GM21576 (cell line): ENCODE measurements at regions not wholly inside any gene's neighbourhood (a gene's known extent, or its start where the extent isn't known, plus 50 kb on each side); places are given as distances from the start of the nearest gene placed in this dataset.
"Not testable (repeated sequence)": the region's sequence is repeated elsewhere in the genome, so short reads cannot be mapped to it uniquely, and the experiment has no call there.

ENCODE experiments used
- ATAC-seq: cut with Tn5 transposase; IDR thresholded peaks from one replicate; pipeline ENCODE4 v1.9.1; 2021; ENCODE audit warnings: mild to moderate bottlenecking, moderate library complexity; ENCODE audit not compliant: unreplicated experiment

DNA sequence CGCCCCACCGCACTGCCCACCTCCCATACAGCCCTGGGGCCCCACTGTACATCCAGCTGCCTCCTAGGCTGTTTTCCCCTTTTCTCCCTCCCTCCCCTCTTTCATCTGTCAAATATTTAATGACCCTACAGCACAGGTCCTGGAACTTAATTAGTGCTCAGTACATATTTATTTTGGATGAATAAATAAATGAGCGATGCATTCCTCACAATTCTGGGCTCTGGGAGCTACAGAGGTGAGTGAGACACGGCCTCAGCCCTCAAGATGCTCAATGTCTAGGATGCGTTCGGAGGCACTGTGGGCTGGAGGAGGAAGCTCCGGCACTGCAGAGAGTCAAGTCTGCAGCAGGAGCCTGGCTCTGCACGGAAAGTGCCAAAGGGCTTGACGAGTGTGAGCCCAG, 175.0 kb downstream of the FAM43A start:
- ATAC-seq: no peak

DNA sequence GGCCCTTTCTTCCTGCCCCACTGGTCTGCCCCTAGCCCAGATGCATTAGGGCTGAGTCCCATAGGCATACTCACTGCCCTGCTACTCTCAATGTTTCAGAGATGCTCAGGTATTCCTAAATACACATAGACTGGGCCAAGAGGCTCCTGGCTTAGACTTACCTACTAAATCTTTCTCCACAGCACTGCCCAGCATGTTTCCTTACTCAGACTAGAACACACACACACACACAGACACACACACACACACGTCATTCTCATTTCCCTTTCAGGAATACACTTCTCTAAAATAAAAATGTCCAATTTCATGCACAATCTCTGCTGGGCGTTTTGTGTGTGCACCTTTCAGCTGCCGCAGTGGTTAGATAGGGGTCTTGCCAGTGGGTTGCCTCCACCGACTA, 175.7 kb downstream of the FAM43A start:
- ATAC-seq: no peak

DNA sequence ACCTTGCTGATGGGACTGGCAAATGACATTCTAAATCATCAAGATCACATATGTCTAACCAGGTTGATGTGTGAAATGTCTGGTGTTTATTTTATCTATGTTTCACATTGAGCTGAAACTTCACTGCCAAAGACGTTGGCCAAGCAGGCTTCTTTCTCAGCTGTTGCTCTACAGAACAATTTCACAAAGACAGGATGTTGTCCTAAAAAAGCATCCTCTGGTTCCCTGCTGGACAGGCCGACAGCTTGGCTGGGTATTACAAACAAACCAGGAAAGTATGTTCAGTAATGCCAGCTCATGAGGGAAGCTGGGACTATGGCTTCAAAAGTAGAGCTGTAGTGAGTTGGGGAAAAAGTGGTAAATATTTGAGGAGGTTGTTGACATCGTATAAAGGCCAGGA, 179.4 kb downstream of the FAM43A start:
- ATAC-seq: no peak

DNA sequence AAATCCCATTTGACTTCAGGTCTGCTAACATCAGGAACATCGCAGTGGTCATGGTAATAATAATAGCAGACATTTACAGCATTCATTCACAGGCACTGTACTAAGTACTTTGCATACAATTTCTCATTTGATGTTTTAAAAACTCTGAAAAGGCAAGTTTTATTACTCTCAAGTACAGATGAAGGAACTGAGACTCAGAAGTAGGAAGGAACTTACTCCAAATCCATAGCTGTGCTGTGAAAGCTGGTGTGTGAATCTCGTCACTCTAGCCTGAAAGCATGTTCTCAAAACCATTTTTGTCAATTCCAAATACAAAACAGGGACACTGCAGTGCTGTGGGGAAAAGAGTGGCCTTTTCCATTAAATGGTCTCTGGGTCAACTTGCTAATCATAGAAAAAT, 179.9 kb downstream of the FAM43A start:
- no peak for ATAC-seq

DNA sequence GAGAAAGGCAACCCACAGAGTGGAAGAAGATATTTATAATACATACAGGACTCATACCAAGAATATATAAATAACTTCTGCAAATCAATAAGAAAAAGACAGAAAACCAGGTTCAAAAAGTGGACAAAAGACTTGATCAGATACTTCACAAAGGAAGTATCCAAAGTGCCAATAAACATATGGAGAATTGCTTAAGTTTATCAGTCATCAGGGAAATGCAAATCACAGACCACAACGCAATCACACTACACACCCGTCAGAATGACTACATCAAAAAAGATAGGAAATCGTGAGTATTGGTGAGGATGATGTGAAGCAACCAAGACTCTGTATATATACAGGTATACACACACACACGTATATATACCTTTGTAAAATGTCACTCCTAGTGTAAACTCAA, 180.6 kb downstream of the FAM43A start:
- no peak for ATAC-seq

DNA sequence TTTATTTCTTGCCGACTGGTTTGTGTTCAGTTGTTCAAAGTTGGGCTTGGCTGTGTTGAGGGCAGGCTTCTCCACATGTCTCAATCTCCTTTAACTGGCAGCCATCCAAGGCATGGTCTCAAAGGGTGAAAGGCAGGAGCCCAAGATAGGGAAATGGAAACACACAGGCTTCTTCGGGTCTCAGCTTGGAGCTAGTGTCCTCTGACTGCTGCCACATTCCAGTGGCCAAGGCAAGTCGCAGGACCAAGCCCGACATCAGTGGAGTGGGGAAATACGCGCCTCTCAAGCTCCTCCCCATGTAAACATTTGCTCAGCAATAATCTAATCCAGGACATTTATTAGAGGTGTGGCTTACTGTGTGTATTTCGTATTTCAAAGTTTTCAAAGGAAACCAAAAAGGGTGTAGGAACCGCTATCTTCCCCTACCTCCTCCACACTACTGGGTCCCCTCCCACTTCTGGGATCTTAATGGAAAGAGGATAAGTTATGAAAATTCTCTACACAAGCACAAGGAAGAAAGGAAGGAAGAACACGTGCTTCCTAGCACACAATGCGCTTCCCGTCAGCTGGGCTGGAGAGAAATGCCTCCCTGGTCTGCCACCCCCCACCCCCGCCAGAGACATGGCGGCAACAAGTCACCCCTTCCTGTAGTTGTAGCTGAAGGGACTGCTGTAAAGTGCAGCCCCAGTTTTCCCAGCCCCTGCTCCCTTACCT, 181.7 kb downstream of the FAM43A start:
- no peak for ATAC-seq

DNA sequence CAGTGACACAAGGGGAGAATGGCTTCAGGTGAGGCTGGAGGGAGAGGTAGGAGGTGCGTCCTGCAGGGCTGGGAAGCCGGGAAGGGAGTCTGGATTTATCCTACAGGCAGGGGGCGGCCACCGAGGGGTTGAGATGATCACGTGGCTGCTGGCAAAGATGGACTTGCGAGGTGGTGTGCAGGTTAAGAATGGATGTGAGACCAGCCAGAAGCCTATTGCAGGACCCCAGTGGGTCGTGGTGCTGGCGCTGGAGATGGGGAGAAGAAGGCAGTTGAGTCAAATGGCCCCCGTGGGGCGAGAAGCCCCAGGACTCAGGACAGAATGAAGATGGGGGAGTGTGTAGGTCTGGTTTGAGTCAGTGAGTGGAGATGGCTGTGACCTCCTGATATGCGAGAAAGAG, 183.1 kb downstream of the FAM43A start:
- no peak for ATAC-seq

DNA sequence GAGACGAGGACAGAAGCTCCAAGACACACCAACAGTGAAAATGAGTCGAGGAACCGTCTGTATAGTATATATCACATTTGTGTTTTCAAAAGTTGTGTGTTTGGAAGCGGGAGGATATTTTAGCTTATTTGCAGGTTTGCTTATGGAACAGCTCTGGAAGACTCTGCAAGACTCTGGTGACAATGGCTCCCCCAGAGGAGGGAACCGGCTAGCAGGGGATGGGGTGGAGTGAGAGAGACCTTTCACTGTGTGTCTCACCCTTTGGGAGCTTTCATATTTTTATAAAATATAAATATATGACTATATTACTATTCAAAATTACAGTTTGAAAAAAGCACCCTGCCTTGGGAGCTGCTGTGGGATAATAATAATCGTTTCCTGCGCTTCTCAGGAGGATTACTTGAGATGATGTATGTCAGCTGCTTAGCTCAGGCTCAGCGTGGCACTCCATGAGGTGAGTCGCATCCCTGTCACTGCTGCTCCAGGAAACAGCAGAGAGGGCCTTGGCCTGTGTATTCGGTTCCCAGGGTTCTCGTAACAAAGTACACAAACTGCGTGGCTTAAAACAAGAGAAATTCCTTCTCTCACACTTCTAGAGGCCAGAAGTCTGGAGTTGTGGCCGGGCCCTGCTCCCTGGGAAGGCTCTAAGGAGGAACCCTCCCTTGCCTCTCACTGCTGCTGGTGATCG, 183.9 kb downstream of the FAM43A start:
- ATAC-seq: no peak

DNA sequence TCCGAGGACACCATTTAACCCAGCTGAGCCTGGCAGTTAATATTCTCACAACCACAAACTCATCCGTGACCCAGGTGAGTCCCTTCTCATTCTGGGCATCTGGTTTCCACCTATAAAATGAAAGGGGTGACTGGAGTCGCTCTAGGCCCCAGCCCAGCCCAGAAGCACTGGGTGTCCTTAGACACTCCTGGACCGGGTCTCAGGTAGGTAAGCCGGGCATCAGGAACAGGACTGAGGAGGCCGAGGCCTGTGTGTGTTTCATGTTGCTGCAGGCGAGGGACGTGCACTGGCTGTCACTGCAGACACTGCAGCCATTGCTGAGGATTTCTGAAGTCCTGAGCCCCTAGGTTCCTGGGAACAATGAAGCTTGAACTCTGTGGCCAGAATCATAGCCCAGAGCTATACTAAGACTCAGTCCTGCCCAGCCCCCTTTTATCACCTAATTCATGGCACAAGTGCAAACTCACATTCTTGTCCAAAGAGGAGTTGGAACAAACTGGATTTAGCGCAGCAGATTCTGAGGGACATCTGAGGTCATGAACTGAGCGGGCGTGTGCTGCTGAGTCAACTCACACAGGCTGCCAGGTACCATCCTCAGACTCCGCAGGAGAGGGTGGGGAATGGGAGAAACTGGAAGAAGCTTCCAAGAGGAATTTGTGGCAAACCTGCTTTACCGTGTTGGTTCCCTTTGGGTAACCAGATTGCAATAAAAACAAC, 184.9 kb downstream of the FAM43A start:
- no peak for ATAC-seq

DNA sequence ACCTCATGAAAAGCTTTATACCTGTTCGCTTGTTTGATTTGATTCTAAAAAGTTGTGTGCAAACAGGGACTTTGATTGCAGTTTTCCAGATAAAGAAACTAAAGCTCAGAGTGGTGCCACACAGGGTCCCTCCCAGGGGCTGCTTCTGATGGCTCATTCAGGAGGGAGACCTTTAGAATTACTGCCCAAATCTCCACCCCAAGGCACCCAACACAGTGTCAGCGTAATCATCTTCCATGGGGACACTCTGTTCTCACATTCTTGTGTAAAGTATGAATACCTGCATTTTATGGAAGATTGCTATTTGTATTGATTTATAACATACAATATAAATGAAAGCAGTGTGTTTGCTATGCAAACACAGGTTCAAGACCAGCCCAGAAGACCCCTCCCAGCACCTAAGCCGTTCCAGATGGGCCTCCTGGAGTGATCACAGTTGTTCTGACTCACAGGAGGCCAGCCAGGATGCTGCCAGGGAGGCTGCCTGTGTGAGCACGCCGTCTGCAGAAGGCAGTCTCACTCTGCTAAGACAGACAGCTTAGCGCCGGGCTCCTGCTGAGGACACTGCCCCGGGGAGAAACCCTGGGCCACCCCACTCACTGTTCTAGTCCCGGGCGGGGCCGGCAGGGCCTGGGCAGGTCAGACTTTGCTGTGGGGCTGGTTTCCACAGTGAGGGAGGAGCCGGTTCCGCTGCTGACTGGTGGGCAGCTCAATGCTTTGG, 185.6 kb downstream of the FAM43A start:
- ATAC-seq: peak; percentile 70

DNA sequence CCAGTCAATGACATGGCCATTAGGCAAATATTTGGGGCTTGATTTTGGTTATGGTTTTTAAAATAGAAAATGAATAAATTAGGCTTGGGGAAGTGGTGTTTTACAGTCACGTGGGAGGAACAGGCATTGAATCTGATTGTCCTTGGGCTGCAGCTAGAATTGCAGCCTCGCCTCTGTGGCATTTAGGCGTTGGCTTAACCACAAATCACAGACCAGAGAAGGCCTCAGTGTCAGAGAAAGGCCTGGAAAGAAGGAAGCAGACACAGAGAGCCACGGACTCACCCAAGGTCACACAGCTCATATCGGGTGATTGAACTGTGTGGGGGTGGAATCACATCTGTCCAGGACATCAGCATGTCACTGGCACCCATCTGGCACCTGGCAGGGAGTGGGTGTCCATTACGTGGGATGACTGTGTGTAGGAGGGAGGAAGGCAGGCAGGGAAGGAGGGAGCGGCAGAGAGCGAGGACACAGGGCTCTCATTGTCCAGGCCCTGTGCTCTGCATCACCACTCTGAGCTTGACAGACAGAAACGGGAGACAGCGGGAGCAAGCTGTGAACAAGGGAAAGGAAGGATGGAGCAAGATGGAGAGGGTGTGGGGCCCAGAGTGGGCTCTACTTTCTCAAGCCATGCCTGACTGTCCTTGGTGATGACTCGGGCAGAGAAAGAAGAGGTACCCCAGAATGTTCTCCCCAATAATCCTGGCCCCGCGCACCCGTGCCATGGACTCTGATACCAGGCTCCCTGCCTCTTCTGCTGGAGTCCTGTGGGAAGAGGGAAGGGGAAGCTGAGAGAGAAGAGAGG, 186.4 kb downstream of the FAM43A start:
- ATAC-seq: peak; percentile 32

DNA sequence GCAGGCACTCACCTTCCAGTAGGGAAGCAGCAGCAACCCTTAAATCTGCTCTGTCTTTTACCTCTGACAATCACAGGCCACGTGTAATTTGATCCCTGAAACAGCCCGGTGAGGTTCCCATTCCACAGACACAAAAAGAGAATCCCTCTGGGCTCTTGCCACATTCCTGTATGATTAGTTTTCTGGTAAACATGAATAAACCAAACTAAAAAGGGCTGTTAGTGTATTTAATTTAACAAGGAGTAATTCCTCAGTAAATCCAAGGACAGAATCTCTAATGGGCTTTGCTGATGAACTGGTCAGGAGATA, 186.9 kb downstream of the FAM43A start:
- ATAC-seq: no peak

DNA sequence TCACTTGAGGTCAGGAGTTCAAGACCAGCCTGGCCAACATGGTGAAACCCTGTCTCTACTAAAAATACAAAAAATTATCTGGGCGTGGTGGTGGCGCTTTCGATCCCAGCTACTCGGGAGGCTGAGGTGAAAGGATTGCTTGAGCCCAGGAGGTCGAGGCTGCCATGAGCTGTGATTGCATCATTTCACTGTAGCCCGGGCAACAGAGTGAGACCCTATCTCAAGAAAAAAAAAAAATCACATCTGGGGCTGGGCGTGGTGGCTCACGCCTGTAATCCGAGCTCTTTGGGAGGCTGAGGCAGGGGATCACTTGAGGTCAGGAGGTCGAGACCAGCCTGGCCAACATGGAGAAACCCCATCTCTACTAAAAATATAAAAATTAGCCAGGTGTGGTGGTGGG, 187.8 kb downstream of the FAM43A start:
- not testable (repeated sequence) for ATAC-seq

DNA sequence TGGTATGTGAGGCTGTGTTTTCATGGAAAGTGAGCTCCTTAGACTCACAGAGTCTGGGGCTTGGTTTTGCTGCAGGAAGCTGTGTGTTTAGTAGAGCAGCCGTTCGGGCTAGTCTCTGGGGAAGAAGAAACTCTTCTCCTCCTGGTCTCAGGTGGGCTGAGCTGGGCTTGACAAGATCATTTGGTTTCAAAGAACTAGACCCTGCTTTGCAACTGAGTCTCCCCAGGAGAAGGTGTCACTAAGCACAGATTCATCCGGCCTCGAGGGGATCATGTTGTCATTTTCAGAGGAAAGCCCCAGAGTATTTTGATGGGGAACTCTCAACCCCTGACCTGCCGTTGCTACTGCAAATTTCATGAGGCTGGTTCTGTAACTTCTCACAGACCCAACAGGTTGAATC, 188.5 kb downstream of the FAM43A start:
- ATAC-seq: no peak

DNA sequence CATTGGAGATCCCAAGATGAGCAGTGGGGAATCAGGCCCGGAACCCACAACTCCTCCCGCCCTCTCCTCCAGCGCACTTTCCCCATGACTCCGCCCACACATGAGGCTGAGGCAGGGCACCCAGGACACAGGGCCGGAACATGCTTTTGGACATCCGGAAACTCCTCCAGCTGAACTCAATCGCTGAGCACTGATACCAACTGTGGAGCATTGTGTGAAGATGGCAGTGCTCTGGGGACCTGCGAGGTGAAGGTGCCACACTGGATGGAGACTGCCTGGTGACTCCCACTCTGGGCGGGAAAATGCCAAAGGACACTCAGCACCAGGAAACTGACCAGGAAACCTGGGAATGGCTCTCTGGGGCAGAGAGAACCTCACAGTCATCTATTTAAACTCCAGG, 189.1 kb downstream of the FAM43A start:
- no peak for ATAC-seq

DNA sequence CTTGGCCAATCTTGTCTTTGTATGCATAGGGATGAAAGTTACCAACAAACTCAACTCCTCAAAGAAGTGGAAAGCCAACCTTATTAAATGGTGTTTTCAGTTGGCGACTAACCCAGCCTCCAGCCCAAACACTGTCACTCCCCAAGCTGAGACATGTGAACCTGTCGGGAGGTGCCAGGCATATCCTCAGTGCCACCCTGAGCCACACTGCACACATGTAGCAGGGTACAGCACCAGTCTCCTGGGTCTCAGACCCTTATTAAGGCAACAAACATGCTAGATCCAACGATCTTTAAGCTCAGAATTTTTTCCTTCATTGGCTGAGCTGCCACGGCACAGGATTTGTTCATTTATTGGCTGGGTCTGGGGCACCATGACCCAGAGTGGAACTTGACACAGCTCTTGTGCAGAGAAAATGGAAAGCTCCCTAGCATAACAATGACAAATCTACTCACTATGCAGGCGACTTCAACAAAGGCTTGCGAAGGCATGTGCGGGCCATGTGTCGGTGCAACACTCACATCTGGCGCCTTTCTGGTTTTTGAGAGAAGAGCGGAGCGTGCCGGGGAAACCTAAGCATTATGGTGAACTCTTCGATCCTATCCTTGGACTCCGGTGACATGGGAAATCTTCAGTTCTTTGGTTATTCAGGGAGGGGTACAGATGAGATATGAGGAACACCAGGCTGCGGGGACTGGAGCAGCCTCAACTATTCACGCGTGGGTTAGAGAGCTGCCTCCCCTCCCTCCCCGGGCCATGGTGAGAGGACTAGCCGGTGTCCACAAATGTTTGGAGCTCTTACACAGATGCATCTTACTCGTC, 190.1 kb downstream of the FAM43A start:
- ATAC-seq: no peak

DNA sequence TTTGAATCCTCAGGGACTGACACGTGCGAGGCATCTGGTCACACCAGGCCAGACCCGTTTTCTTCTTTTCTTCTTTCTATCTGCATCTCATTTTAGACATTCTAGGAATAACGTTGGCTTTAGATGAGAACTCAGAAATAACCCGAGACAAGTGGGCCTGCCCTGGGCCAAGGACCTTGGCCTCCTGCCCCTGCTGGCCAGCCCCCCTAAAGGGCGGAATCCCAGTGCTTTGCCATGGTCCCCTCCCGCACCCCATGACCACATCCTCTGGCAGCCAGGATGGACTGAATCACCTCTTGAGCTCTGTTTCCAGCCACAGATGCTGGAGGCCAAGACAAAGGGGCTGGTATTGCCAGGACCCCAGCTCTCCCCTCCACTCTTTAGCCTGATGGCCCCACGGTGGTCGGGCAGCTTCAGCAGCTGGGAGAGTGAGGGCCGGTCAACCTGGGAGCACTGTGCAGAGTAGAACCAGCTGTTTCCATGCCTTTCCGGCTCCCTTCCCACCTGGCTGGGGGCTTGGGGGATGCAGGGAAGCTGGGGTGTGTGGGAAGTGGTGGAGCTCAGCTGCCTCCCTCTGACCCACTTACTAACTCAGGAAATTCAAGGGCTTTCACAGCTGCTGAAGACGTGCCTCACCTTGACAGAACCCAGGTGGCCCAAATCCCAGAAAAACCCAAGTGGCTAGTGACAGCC, 190.9 kb downstream of the FAM43A start:
- no peak for ATAC-seq

DNA sequence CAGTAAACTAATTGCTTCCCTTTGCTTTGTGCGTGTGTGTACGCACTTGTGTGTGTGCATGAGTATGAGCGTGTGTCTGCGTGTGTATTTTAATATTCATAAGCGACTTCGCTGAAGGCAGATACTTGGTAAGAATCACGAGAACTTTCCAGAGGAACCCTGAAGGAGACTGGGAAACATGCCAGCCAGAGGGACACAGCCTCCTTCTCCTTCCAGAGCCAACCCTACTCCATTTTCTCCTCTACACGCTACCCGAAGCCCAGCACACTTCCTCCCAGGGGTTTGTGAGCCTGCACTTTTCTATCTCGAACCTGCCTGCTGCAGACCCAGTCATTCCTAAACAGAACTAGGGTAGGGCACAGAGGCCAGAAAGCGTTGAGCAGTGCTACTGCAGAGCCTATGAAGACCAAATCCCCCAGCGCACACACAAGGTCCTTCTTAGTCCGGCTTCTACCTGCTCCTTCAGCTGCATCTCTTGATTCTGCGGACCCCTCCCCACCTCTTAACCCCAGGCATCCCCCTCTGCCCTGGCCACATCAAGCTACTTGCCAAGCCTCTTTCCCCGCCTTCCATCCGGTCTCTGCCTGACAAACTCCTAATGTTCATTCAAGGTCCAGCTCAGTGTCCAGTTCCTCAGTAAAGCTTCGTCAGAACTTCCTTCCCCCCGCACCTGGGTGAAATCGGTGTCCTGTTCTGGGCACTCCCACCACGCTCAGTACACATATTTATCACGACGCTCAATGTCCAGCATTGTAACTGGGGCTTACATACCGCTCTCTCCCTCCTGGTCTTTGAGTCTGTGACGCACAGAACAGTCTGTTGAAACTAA, 191.8 kb downstream of the FAM43A start:
- ATAC-seq: no peak
